ENCODE measurements at regions not wholly inside any gene's neighbourhood (a gene's known extent, or its start where the extent isn't known, plus 50 kb on each side); places are given as distances from the start of the nearest gene placed in this dataset.
"Not testable (repeated sequence)": the region's sequence is repeated elsewhere in the genome, so short reads cannot be mapped to it uniquely, and the experiment has no call there.

DNA sequence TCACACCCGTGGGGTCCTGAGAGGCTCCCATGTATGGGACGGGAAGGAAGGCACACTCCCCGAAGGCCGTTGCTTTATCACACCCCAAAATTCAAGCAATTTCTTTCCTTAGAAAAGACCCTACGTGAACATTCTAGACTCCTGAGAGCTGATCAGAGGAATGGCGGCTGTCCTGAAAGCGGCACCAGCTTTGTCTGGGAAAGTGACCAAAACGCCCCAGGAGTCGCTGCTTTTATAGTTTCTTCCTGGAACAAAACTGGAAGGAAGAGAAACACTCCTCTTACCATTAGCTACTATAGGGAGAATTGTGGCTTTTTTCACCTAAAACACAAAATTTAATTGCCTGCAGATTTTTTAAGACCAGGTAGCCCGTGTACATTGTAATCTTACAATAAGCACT lies 261.8 kb upstream of the RNF32 start:
- no peaks in the 10 kb centered on the region for H3K4me1 Mint-ChIP-seq
- DNase-seq (no peak), ATAC-seq (no peak)
- no peak overlapping the region for H3K27ac Mint-ChIP-seq
- CTCF ChIA-PET = no interaction called here
- no peak overlapping the region for H3K4me3 Mint-ChIP-seq
- no peaks in the 10 kb centered on the region for H3K27me3 Mint-ChIP-seq
- no peaks in the 10 kb centered on the region for H3K9me3 Mint-ChIP-seq (ENCODE audit: low read depth)
- no peaks in the 10 kb centered on the region for H3K36me3 Mint-ChIP-seq

DNA sequence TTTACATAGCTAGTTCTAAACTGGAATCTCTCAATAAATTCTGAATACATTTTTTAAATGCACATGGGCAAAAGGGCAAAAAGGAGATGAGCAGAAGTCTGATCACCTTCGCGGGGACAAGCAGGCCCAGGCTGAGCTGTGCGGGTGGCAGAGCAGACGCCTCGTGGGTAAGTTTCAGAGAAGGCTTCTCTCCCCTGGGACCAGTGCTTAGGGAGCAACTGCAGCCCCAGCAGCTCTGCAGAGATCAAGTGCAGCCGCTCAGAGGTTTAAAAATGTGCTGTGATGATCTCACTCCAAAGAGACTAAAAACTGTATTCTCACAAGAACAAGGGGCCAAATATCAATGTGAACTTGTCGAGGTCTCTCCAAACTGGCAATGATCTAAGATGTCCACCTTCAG lies 264.3 kb upstream of the RNF32 start:
- CTCF ChIA-PET = no interaction called here
- ATAC-seq = no peak
- H3K4me3 Mint-ChIP-seq = no peak overlapping the region
- H3K27me3 Mint-ChIP-seq = no peaks in the 10 kb centered on the region
- no peak overlapping the region for H3K27ac Mint-ChIP-seq
- no peaks in the 10 kb centered on the region for H3K4me1 Mint-ChIP-seq
- DNase-seq = no peak
- no peaks in the 10 kb centered on the region for H3K36me3 Mint-ChIP-seq
- no peaks in the 10 kb centered on the region for H3K9me3 Mint-ChIP-seq (ENCODE audit: low read depth)

DNA sequence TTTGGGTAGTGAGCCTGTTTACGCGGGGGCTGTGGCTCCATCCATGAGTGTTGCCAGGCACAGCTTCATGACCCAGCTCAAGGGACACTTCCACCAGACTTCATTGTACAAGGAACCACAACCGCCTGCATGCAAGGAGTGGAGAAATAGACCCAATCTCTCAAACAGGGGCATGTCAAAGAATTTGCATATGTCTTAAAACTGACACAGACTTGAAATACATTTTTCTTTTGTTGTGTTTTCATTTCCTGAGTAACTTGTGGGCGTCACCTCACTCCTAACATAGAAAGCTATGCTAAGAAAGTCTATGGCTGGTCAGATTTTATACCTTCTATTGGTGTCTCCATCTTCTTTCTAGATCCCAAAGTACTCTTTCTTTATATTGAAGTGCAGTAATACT lies 266.2 kb upstream of the RNF32 start:
- Mint-ChIP-seq H3K4me1 (no peaks in the 10 kb centered on the region), H3K27me3 (no peaks in the 10 kb centered on the region), H3K36me3 (no peaks in the 10 kb centered on the region), H3K27ac (no peak overlapping the region), H3K9me3 (ENCODE audit: low read depth) (no peaks in the 10 kb centered on the region), H3K4me3 (no peak overlapping the region)
- CTCF ChIA-PET = no interaction called here
- ATAC-seq (no peak), DNase-seq (no peak)

DNA sequence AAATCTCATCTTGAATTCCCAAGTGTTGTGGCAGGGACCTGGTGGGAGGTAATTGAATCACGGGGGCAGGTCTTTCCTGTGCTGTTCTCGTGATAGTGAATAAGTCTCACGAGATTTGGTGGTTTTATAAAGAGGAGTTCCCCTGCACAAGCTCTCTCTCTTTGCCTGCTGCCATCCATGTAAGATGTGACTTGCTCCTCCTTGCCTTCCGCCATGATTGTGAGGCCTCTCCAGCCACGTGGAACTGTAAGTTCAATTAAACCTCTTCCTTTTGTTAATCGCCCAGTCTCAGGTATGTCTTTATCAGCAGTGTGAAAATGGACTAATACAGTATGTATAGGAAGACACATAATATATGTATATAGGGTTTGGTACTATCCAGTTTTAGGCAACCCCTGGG lies 270.6 kb upstream of the RNF32 start:
- H3K4me3 Mint-ChIP-seq; H3K36me3 Mint-ChIP-seq; ATAC-seq; H3K27ac Mint-ChIP-seq; DNase-seq; H3K9me3 Mint-ChIP-seq (ENCODE audit: low read depth); H3K27me3 Mint-ChIP-seq; H3K4me1 Mint-ChIP-seq; CTCF ChIA-PET: not testable (repeated sequence)

DNA sequence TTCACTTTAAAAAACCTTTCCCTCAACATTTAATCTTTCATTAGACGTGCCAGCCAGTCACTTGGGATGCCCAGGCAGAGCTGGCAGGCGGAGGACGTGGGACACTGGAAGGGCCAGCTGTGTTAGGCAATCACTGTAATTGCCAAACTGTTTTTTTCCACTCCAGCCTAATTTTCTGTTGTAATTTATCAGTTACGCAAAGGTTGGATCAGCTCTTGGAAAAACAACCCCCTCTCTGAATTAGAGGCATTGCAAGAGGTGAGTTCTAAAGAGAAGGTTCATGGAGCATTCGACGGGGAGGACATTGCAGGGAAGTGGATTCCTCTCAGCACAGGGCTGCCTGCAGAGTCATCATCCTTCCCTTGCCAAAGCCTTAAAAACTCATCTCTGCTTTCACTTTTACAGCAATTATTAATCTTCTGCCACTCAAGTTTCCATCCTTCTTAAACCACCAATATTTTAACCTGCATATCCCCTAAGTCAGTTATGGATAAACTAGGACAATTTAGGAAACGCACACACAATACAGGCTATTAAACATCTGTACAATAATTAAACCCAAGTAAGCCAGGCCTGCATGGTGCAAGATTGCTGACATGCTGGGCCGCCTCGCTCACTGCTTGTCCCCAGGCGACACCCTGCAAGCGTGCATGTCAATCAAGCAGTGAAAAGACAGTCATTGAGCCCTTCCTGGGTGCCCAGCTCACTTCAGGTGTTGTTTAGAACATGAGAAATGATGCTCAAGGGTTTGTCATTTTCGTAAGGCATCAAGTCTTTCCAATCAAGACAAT lies 272.3 kb upstream of the RNF32 start:
- no peaks in the 10 kb centered on the region for H3K27me3 Mint-ChIP-seq
- CTCF ChIA-PET = no interaction called here
- H3K4me3 Mint-ChIP-seq = no peak overlapping the region
- no peaks in the 10 kb centered on the region for H3K4me1 Mint-ChIP-seq
- no peak for ATAC-seq
- no peak overlapping the region for H3K27ac Mint-ChIP-seq
- peaks cover 2% of the 10 kb centered on the region for H3K9me3 Mint-ChIP-seq (ENCODE audit: low read depth)
- no peaks in the 10 kb centered on the region for H3K36me3 Mint-ChIP-seq
- DNase-seq = no peak

DNA sequence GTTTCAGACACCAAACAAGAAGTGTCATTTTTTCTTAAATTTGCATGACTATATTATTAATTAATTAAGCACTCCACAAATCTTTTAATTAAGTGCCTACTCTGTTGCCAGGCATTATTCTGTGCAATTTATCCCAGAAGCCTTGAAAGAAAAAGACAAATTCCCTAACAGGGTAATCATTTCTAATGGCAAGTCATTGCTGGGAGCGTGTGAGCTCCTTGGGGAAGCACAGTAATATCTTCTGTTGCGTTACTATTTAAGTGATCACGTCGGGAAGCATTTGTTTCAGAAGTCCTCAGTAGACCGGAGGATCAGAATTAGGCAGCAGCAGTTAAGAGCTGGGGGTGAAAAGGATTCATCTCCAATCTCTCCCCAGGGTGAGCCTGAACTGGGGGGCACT lies 276.8 kb upstream of the RNF32 start:
- ATAC-seq (no peak), DNase-seq (no peak)
- peaks cover 2% of the 10 kb centered on the region for H3K9me3 Mint-ChIP-seq (ENCODE audit: low read depth)
- CTCF ChIA-PET = no interaction called here
- H3K4me1 Mint-ChIP-seq = no peaks in the 10 kb centered on the region
- no peak overlapping the region for H3K4me3 Mint-ChIP-seq
- no peak overlapping the region for H3K27ac Mint-ChIP-seq
- H3K27me3 Mint-ChIP-seq = no peaks in the 10 kb centered on the region
- H3K36me3 Mint-ChIP-seq = no peaks in the 10 kb centered on the region

DNA sequence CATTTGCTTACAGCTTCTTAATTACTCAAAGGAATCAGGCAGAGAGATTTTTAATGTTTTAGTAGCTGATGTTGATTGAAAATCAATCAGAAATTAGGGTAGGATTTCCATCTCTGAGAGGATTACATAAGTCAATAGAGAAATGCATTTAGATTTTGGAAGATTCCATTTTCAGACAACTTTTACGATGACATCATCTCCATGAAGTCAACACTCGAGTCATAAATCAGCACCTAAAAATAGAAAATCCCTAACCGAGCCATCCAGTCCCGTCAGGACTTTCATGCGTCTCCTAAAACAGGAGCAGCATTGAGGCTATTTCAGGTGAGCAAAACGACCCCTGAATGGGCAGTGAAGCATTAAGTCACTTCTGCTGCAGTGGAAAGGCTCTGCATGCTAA lies 279.7 kb upstream of the RNF32 start:
- Mint-ChIP-seq H3K36me3 (no peaks in the 10 kb centered on the region), H3K4me1 (no peaks in the 10 kb centered on the region), H3K27ac (no peak overlapping the region), H3K27me3 (no peaks in the 10 kb centered on the region), H3K4me3 (no peak overlapping the region), H3K9me3 (ENCODE audit: low read depth) (peaks cover 2% of the 10 kb centered on the region)
- CTCF ChIA-PET = no interaction called here
- ATAC-seq (no peak), DNase-seq (no peak)

DNA sequence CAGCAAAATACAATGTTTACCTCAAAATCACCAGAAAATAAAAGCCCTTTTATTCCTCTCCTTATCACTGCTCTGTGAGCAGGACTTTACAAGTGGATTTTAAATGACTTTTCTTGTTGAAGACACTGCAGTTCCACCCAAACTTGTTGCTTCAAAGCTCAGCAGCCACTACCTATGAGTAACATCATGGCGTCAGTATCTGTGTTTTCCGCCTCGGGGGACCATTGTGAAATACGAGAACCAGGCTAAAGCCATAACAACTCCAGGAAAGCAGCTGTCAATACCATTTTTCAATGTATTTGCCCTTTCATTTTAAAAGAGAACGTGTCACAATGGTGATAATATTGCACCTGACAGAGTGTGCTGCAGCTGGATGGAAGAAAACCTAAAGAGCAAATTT lies 284.0 kb upstream of the RNF32 start:
- no peaks in the 10 kb centered on the region for H3K9me3 Mint-ChIP-seq (ENCODE audit: low read depth)
- ATAC-seq = no peak

DNA sequence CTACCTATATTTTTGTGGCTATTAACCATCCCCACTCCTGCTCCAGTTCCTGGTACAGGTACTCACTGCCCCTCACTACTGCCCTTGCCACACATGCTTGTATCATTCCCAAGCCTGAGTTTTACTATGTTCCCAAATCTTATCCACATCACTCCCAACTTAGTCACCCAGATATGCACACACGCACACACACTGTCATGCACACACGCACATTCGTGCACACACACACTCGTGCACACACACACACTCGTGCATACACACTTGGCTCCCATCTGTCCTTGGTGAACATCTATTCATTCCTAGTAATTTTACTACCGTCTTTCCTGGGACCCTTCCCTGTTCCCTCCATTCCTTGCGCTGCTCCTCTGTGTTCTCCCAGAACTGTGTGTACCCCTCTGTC lies 287.2 kb upstream of the RNF32 start:
- no peak for ATAC-seq

More for the DNA sequence above, 284.0 kb upstream of the RNF32 start:
- Mint-ChIP-seq H3K4me1 (no peaks in the 10 kb centered on the region), H3K27me3 (no peaks in the 10 kb centered on the region), H3K27ac (no peak overlapping the region), H3K36me3 (no peaks in the 10 kb centered on the region), H3K4me3 (no peak overlapping the region)
- CTCF ChIA-PET = no interaction called here
- DNase-seq = no peak

DNA sequence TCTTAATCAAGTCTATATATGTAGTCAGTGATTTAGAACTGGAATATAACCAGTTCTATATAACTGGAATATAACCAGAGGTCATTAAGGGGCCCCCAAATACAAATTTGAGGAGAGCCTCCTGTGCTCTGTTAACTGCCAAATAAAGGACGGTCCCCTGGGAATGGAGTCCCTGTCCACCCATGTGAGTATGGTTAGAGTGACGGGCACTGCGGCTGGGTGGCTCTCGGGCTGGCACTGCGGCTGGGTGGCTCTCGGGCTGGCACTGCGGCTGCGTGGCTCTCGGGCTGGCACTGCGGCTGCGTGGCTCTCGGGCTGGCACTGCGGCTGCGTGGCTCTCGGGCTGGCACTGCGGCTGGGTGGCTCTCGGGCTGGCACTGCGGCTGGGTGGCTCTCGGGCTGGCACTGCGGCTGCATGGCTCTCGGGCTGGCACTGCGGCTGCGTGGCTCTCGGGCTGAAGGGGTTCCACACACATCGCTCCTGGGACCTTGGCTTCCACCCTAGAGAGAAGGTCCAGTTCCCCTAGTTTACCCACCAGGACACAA lies 292.8 kb upstream of the RNF32 start:
- H3K9me3 Mint-ChIP-seq (ENCODE audit: low read depth); H3K4me3 Mint-ChIP-seq: not testable (repeated sequence)

More for the DNA sequence above, 287.2 kb upstream of the RNF32 start:
- CTCF ChIA-PET = no interaction called here
- H3K27me3 Mint-ChIP-seq = no peaks in the 10 kb centered on the region
- H3K9me3 Mint-ChIP-seq (ENCODE audit: low read depth) = no peaks in the 10 kb centered on the region
- no peak overlapping the region for H3K4me3 Mint-ChIP-seq
- no peaks in the 10 kb centered on the region for H3K4me1 Mint-ChIP-seq
- H3K27ac Mint-ChIP-seq = no peak overlapping the region
- DNase-seq = no peak
- H3K36me3 Mint-ChIP-seq = no peaks in the 10 kb centered on the region

DNA sequence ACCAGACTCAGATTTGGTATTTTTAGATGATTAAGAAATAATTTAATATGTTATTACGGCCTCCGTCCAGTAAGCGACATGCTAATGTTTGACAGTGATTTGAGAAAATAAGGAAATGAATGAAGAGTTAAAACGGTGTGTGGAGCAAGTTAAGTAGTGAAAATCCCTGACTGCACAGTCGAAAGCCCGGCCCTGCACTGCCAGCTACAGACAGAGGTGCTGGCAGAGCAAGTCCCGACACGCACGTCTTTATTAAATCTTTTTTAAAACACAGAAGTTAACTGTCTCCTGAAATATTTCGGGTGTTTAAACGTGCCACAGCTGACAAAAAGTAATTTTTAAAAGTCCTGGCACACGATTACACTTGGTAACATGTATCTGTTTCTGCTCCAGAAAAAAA lies 293.4 kb upstream of the RNF32 start:
- DNase-seq = no peak
- no peaks in the 10 kb centered on the region for H3K9me3 Mint-ChIP-seq (ENCODE audit: low read depth)

More for the DNA sequence above, 292.8 kb upstream of the RNF32 start:
- CTCF ChIA-PET, H3K4me1 Mint-ChIP-seq, H3K27me3 Mint-ChIP-seq, H3K27ac Mint-ChIP-seq, ATAC-seq, H3K36me3 Mint-ChIP-seq, DNase-seq: not testable (repeated sequence)

DNA sequence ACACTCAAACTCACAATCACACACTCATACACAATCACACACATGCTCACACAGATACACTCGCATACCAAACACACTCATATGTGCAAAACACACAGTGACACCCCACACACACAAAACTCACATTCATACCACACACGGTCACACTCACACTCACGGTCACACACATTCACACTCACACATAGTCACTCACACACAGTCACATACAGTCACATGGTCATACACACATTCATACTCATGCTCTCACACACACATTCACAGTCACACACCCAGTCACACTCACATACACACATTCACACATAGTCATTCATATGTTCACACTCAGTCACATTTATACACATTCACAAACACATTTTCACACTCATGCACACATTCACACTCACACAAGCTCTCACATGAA lies 296.0 kb upstream of the RNF32 start:
- H3K27me3 Mint-ChIP-seq = no peaks in the 10 kb centered on the region
- H3K36me3 Mint-ChIP-seq = no peaks in the 10 kb centered on the region
- ATAC-seq = no peak

More for the DNA sequence above, 293.4 kb upstream of the RNF32 start:
- no peak overlapping the region for H3K4me3 Mint-ChIP-seq
- H3K27ac Mint-ChIP-seq = no peak overlapping the region
- ATAC-seq = no peak
- H3K36me3 Mint-ChIP-seq = no peaks in the 10 kb centered on the region
- no peaks in the 10 kb centered on the region for H3K4me1 Mint-ChIP-seq
- CTCF ChIA-PET = no interaction called here
- H3K27me3 Mint-ChIP-seq = no peaks in the 10 kb centered on the region

DNA sequence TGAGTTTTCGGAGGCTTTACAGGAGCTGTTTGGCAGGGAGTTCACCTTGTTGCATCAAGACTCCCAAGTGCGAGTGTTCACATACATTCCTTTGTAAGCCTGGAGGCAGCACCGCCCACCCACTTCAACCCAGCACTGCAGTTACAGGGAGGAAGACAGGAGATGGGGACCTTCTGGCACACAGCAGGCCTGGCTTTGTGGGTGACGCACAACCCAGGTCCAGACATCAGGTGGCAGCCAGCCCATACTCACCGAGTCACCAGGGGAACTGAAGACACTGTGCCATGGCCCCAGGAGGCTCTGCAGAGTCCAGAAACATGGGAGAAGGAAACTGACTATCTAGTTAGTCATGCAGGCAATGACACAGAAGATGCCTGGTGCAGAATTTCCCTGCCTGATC lies 305.9 kb upstream of the RNF32 start:
- DNase-seq (no peak), ATAC-seq (no peak)
- CTCF ChIA-PET = no interaction called here
- H3K27ac Mint-ChIP-seq = no peak overlapping the region
- H3K36me3 Mint-ChIP-seq = no peaks in the 10 kb centered on the region
- H3K27me3 Mint-ChIP-seq = peaks cover 3% of the 10 kb centered on the region
- no peaks in the 10 kb centered on the region for H3K9me3 Mint-ChIP-seq (ENCODE audit: low read depth)
- H3K4me1 Mint-ChIP-seq = no peaks in the 10 kb centered on the region
- H3K4me3 Mint-ChIP-seq = no peak overlapping the region

More for the DNA sequence above, 296.0 kb upstream of the RNF32 start:
- no peak for DNase-seq
- Mint-ChIP-seq H3K4me3 (no peak overlapping the region), H3K9me3 (ENCODE audit: low read depth) (no peaks in the 10 kb centered on the region), H3K27ac (no peak overlapping the region), H3K4me1 (no peaks in the 10 kb centered on the region)
- CTCF ChIA-PET = no interaction called here

DNA sequence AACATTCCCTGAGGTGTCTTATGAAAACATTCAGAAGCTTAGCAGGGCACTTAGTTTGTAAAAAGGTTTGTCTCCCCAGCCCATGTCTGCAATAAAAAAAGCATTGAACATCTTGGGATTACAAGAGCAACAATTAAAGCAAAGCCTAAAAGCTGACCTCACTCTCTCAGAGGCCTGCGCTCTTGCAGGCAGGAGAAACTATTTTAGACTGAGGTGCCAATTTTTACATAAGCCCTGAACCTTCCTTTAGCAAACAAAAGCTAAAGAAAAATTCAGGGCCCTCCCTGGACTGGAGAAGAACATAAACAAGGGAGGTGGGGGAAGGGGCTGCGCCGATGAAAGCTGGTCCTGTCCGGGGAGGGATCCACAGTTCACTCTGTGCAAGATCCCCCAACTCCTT lies 312.7 kb upstream of the RNF32 start:
- CTCF ChIA-PET = no interaction called here
- no peak overlapping the region for H3K27ac Mint-ChIP-seq
- ATAC-seq (no peak), DNase-seq (no peak)
- H3K4me1 Mint-ChIP-seq = no peaks in the 10 kb centered on the region
- H3K36me3 Mint-ChIP-seq = no peaks in the 10 kb centered on the region
- H3K4me3 Mint-ChIP-seq = no peak overlapping the region
- H3K9me3 Mint-ChIP-seq (ENCODE audit: low read depth) = peaks cover 2% of the 10 kb centered on the region
- H3K27me3 Mint-ChIP-seq = no peaks in the 10 kb centered on the region

All from activated CD8-positive, alpha-beta memory T cell treated with anti-CD3 and anti-CD28 coated beads, Interleukin-2, amount 10 ng/mL, durations not matched to agents 7 days and 5 days (primary cell).